ENCODE measurements at regions not wholly inside any gene's neighbourhood (a gene's known extent, or its start where the extent isn't known, plus 50 kb on each side); places are given as distances from the start of the nearest gene placed in this dataset.
A peak's percentile ranks its signal among the peaks of the same experiment; 100 is the strongest.

GRCh38 chr22:49305214-49305965, 522.3 kb downstream of the BRD1 start:
- peak; percentile 5 to 42 for DNase-seq (ENCODE audit: low read depth in 2 of 2)

GRCh38 chr22:49303781-49304461, 523.8 kb downstream of the BRD1 start:
- no peak for DNase-seq (ENCODE audit: low read depth in 2 of 2)

GRCh38 chr22:49303061-49303735, 524.5 kb downstream of the BRD1 start:
- DNase-seq (ENCODE audit: low read depth in 2 of 2): no peak

- no peak for DNase-seq (ENCODE audit: low read depth in 2 of 2)
These were observed 525.1 kb downstream of the BRD1 start for GRCh38 chr22:49302530-49302929.

DNA sequence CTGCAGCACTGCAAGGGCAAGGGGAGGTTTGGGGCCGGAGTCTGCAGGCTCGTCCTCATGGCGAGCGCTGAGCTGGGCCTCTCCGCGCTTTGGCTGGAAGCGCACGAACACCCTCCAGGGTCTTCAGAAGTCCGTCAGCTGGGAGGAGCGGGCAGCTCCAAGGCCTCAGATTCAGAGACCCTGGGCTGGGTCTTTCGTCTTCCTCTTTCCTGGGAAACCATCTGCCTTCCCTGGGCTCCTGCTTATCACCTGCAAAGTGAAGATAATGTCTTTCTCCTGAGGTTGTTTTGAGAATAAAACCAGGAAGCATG, 525.6 kb downstream of the BRD1 start:
- DNase-seq (ENCODE audit: low read depth in 2 of 2): no peak

- DNase-seq (ENCODE audit: low read depth in 2 of 2): no peak
These were observed 526.1 kb downstream of the BRD1 start for GRCh38 chr22:49301398-49302149.

DNA sequence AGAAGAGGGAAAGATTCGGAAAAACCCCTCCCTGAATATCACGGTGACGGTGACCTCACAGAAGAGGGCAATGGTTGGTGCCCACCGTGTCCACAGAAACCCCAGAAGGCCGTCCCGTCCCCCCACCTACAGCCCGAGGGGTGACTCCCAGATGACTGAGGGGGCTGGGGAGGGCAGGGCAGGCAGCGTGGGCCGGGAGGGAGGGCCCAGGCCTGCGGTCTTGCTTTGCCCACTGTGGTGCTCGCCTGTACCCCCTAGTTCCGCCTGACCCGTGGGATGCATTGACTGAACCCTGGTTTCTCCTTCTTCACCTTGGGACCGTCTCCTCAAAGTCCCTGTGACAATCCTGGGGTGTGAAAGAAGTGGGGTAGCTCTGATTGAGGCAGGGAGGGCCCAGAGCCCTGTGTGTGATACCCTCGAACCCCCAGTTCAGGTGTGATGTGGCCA, 526.7 kb downstream of the BRD1 start:
- no peak for DNase-seq (ENCODE audit: low read depth in 2 of 2)

DNA sequence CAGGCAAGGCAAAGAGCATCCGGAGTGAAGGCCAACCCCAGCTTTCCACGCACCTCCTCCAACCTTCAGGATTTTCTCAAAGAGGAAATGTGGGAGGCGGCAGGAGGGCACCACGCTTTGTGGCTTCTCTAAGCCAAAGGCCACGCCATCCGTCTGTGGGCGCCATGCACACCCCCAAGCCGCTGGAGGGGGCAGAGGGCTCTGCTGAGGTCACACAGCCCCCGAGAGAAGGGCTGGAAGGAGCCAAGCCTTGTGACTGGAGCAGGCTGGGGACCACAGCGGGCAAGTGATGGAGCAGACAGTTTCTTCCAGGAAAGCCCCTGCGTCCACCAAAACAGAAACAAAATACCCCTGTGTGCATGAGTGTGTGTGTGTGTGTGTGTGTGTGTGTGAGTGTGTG, 527.4 kb downstream of the BRD1 start:
- no peak for DNase-seq (ENCODE audit: low read depth in 2 of 2)

GRCh38 chr22:49299821-49300231, 527.8 kb downstream of the BRD1 start:
- DNase-seq (ENCODE audit: low read depth in 2 of 2): no peak

GRCh38 chr22:49298834-49299750, 528.6 kb downstream of the BRD1 start:
- DNase-seq (ENCODE audit: low read depth in 2 of 2): no peak

DNA sequence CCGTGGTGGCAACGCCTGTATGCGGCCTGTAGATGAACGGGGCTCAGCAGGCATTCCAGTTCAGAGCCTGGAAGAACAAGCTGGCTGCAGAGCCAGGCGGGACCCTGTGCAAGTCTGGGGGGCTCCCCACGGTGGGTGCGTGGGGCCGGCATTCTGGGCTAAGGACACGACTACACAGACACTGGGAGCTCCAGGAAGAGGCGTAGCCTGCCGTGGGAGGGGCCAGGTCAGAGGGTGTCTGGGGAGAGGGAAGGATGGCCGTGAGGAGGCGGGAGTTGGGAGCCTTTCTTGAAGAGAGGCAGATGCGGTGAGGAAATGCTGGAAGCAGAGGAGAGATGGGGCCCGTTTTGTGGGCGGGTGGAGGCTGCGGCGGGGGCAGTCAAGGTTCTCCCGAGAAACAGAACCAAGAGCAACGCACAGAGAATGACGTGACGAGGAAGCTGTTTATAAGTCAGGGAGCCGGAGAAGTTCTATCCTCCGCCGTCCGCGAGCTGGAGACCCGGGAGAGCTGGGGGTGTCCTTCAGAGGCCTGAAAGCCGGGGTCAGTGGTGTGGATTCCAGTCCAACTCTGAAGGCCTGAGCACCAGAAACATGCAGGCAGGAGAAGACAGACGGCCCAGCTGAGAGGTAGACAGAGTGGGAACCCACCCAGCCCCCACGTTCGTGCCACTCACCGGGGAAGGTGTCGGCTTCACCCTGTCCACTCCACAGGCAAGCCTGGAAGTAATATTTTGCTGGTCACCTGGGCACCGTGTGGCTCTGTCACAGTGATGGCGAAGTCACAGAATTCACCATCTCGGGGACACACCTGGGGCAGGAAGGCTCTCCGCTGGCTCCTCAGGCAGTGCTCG, 529.6 kb downstream of the BRD1 start:
- DNase-seq (ENCODE audit: low read depth in 2 of 2): no peak

DNA sequence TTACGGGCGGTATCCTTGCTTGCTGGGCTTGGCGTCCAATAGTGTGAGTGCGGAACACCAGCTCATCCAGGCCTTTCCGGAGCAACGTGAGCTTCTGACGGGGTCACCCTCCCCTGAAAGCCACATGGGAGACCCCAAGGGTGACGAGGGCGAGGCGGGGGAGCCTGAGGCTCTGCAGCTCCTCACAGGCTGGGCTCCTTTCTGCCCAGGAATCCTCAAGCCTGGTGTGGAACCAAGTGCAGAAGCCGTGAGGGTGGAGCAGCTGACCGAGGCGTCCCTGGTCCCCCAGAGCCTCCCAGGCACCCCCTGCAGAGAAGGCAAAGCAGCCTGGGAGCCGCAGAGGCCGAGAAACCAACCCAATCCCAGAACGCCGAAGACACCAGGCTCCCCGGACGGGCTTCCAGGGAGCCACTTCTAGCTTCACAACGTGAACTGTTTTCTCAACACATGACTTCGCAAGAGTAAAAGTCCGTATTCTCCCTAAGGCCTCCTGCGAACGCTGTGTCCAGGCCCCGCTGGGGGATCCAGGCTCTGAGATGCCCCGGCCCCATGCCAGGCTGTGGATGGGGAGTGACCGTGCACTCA, 530.3 kb downstream of the BRD1 start:
- DNase-seq (ENCODE audit: low read depth in 2 of 2): no peak

- no peak for DNase-seq (ENCODE audit: low read depth in 2 of 2)
These were observed 531.1 kb downstream of the BRD1 start for GRCh38 chr22:49296561-49296960.

DNA sequence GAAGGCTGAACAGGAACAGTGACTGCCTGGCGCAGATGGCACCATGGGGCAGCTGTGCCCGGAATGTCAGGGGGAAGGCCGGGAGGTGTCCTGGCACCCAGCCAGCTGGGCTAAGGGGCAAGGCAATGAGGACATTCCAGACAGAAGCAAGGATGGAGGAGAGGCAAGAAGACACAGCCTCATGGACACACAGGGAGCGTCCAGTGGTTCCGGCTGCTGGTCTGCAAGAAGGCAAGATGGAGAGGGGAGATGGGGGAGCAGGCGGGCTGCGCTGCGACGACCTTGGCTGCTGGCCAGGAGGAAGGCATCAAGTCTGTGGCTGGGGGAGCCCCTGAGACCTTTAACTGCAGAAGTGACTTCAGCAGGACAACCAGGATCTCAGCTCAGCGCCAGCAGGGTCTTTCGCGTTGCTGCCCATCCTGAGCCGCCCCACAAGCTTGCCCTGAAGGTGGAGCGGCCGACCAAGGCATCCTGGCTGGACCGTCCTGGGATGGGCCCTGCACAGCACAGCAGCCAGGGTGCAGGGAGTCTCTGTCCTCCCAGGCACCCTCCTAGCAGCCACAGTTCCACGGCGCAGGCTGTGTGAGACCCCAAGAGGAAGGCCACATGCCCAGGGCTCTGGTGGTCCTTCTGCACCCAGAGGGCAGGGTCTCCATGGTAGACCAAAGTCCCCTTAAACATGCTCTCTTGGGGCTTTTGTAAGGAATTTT, 531.7 kb downstream of the BRD1 start:
- DNase-seq (ENCODE audit: low read depth in 2 of 2): no peak

GRCh38 chr22:49295465-49295743, 532.3 kb downstream of the BRD1 start:
- DNase-seq (ENCODE audit: low read depth in 2 of 2): no peak

DNA sequence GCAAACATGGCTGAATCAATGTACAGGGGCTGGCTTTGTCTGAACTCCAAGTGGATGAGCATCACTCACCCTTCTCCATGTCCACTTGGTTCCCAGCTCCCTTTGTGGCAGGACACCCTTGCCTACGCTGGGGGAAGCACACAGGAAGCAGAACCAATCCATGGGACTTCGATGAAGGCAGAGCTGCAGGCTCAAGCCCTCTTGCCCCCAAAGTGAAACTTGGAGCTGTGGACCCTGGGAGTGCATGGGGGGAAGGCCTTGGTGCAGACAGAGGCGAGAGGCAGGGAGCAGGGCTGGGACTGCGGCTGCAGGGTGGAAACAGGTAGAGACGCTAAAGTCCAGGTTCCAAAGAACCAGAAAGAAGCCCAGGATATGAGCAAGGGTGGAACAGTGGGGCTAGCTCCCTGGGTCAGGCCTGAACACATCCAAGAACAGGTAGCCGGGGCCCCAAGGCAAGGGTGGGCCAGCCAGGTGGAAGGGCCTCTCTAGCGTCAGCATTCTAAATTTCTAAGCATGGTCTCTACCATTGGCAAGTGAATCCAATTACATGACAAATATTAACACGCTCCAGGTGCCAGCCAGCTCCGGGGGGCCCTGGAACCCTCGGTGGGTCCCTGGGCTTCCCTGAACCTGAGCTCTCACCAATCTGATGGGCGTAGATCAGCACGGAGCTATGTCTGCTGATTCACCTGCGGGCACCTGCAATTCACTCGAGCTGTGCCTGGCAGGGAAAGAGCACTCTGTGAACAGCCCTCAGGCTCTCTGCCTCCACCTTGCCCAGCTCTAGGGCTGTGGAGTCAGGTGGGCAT, 532.8 kb downstream of the BRD1 start:
- no peak for DNase-seq (ENCODE audit: low read depth in 2 of 2)

DNA sequence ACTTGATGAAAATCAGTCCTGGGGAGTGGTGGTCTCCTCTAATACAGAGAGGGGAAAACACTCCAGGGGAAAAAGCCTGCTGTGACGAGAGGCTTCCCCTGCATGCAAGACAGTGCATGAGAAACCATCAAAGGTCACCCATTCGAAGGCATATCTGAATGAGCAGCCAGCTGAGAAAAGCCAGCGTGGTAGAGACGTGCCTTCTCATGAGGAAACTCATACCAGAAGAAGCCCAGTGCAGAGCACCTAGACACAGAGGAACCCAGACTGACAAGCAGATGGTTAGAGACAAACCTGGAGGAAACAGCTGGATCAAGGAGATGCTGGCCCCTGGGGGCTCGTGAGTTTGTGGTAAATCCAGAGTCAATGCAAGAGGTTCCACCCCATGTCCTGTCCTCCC, 534.8 kb downstream of the BRD1 start:
- DNase-seq (ENCODE audit: low read depth in 2 of 2): no peak

GRCh38 chr22:49291781-49292180, 535.9 kb downstream of the BRD1 start:
- no peak for DNase-seq (ENCODE audit: low read depth in 2 of 2)

- DNase-seq (ENCODE audit: low read depth in 2 of 2): no peak
These were observed 536.5 kb downstream of the BRD1 start for GRCh38 chr22:49291169-49291568.
